GM23248 (cell line): ENCODE measurements at regions not wholly inside any gene's neighbourhood (a gene's known extent, or its start where the extent isn't known, plus 50 kb on each side); places are given as distances from the start of the nearest gene placed in this dataset.

ENCODE experiments used
- DNase-seq: peaks from one replicate; pipeline ENCODE4 v3.0.0-alpha.2; 2015
- H2AFZ ChIP-seq: fragments of 200-600 bp; sonication (generic); 2 replicates; pipeline ENCODE4 v1.6.1; 2016; ENCODE audit warnings: antibody characterized with exemption
- H3F3A ChIP-seq: fragments of 200-600 bp; sonication (generic); 2 replicates; pipeline ENCODE4 v1.6.1; 2016; ENCODE audit warnings: mild to moderate bottlenecking, antibody characterized with exemption, mixed run types; ENCODE audit not compliant: insufficient read depth
- H3K27ac ChIP-seq: fragments of 200-600 bp; sonication (generic); 2 replicates; pipeline ENCODE4 v1.5.1; 2016; ENCODE audit warnings: mild to moderate bottlenecking
- H3K27me3 ChIP-seq: fragments of 200-600 bp; sonication (generic); replicated peaks from 2 replicates; pipeline ENCODE4 v1.6.1; 2016; ENCODE audit warnings: mild to moderate bottlenecking; ENCODE audit not compliant: insufficient read depth
- H3K36me3 ChIP-seq: fragments of 200-600 bp; sonication (generic); 2 replicates; pipeline ENCODE4 v1.6.1; 2016; ENCODE audit warnings: low read depth, mild to moderate bottlenecking
- H3K4me1 ChIP-seq: fragments of 200-600 bp; sonication (generic); 2 replicates; pipeline ENCODE4 v1.6.1; 2016; ENCODE audit warnings: mild to moderate bottlenecking; ENCODE audit not compliant: insufficient read depth
- H3K4me2 ChIP-seq: fragments of 200-600 bp; sonication (generic); one replicate; pipeline ENCODE4 v1.6.1; 2016; ENCODE audit warnings: mild to moderate bottlenecking; ENCODE audit not compliant: unreplicated experiment
- H3K4me3 ChIP-seq: fragments of 200-600 bp; sonication (generic); 2 replicates; pipeline ENCODE4 v1.5.1; 2016; ENCODE audit warnings: mild to moderate bottlenecking
- H3K79me2 ChIP-seq: fragments of 200-600 bp; sonication (generic); 2 replicates; pipeline ENCODE4 v1.6.1; 2016; ENCODE audit warnings: mild to moderate bottlenecking; ENCODE audit not compliant: insufficient read depth
- H3K9ac ChIP-seq: fragments of 200-600 bp; sonication (generic); 2 replicates; pipeline ENCODE4 v1.6.1; 2016; ENCODE audit warnings: mild to moderate bottlenecking
- H3K9me2 ChIP-seq: fragments of 200-600 bp; sonication (generic); 2 replicates; pipeline ENCODE4 v1.6.1; 2016; ENCODE audit warnings: mixed run types, mild to moderate bottlenecking, moderate library complexity; ENCODE audit not compliant: insufficient read depth
- H3K9me3 ChIP-seq: fragments of 200-600 bp; sonication (generic); one replicate; pipeline ENCODE4 v1.6.1; 2017; ENCODE audit warnings: low read depth
- H4K20me1 ChIP-seq: fragments of 200-600 bp; sonication (generic); 2 replicates; pipeline ENCODE4 v1.6.0; 2016; ENCODE audit not compliant: insufficient read depth
- EZH2 ChIP-seq: fragments of 200-600 bp; sonication (generic); IDR thresholded peaks from 2 replicates; pipeline ENCODE4 v1.6.1; 2018; ENCODE audit warnings: antibody characterized with exemption, mild to moderate bottlenecking; ENCODE audit not compliant: insufficient read depth, poor library complexity, severe bottlenecking
- EZH2phosphoT487 ChIP-seq: fragments of 200-600 bp; sonication (generic); IDR thresholded peaks from 2 replicates; pipeline ENCODE4 v1.6.1; 2018; ENCODE audit warnings: antibody characterized with exemption, moderate library complexity, mild to moderate bottlenecking, low read depth; ENCODE audit not compliant: insufficient read depth
- WGBS, 2 experiments: methylation state at CpG; one replicate each; pipeline ENCODE4 v1.1.6; 2015 to 2017; ENCODE audit warnings: low lambda C conversion rate in 2 of 2, low coverage in 1 of 2; ENCODE audit errors: missing lambda C conversion rate in 2 of 2; 5-methylcytosine and 5-hydroxymethylcytosine counted together
- in situ Hi-C: fragments of 300-500 bp; cut with MboI; formaldehyde crosslinking; loops from 2 replicates; pipeline ENCODE4 v1.15.0; 2020

DNA sequence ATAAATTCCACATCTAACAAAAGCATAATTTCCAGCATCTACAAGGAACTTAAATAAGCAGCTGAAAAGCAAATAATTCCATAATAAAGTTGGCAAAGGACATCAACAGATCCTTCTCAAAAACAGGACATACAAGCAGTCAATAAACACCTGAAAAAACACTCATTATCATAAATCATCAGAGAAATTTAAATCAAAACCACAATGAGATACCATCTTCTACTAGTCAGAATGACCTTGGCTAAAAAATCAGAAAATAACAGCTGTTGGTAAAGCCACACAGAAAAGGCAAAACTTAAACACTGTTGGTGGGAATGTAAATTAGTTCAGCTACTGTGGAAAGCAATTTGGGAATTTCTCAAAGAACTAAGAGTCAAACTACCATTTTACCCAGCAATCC, 1371.1 kb upstream of the ACO1 start:
- no peak overlapping the region for H2AFZ ChIP-seq
- H3K27me3 ChIP-seq, result no peaks in the 10 kb centered on the region
- no peaks in the 10 kb centered on the region for H3K4me1 ChIP-seq
- in situ Hi-C loops, result no loop called here
- TF ChIP-seq EZH2phosphoT487, result no peak
- TF ChIP-seq EZH2, result no peak
- H3K9me3 ChIP-seq, result no peaks in the 10 kb centered on the region
- H3K9me2 ChIP-seq, result no peaks in the 10 kb centered on the region
- no peaks in the 10 kb centered on the region for H3F3A ChIP-seq
- H3K9ac ChIP-seq, result no peak overlapping the region
- H3K79me2 ChIP-seq, result no peaks in the 10 kb centered on the region
- no peak overlapping the region for H3K4me2 ChIP-seq
- H4K20me1 ChIP-seq, result no peaks in the 10 kb centered on the region
- H3K27ac ChIP-seq, result no peak overlapping the region
- H3K4me3 ChIP-seq, result no peak overlapping the region
- no peaks in the 10 kb centered on the region for H3K36me3 ChIP-seq
- no peak for DNase-seq

DNA sequence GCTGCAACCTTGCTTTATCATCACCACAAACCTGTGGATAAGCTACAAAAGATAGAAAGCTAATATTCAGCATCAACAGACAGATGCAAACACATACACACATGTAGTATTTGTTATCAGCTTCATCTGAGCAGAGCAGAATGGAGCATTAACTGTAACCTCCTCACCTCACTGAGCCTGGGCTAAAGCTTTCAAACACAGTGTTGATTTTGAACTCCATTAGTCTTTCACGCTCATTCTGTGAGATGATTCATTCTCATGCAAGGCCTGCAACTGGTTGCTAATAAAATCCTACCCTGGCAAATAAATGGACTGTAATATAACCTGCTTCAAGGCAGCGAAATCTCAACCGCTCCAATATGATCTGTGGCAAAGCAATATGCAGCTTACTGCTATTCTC, 1360.6 kb upstream of the ACO1 start:
- no peak for DNase-seq
- no peak overlapping the region for H3K4me3 ChIP-seq
- H3K4me1 ChIP-seq, result no peaks in the 10 kb centered on the region
- TF ChIP-seq EZH2 (no peak), EZH2phosphoT487 (no peak)
- in situ Hi-C loops, result no loop called here
- no peaks in the 10 kb centered on the region for H4K20me1 ChIP-seq
- no peaks in the 10 kb centered on the region for H3K27me3 ChIP-seq
- no peak overlapping the region for H2AFZ ChIP-seq
- H3K79me2 ChIP-seq, result no peaks in the 10 kb centered on the region
- H3K36me3 ChIP-seq, result no peaks in the 10 kb centered on the region
- no peaks in the 10 kb centered on the region for H3K9me2 ChIP-seq
- H3K9ac ChIP-seq, result no peak overlapping the region
- H3F3A ChIP-seq, result no peaks in the 10 kb centered on the region
- no peaks in the 10 kb centered on the region for H3K9me3 ChIP-seq
- H3K27ac ChIP-seq, result no peak overlapping the region
- no peak overlapping the region for H3K4me2 ChIP-seq
- WGBS, 2 experiments, result 15 to 16% methylated on average over 3 of the region's 3 CpGs

DNA sequence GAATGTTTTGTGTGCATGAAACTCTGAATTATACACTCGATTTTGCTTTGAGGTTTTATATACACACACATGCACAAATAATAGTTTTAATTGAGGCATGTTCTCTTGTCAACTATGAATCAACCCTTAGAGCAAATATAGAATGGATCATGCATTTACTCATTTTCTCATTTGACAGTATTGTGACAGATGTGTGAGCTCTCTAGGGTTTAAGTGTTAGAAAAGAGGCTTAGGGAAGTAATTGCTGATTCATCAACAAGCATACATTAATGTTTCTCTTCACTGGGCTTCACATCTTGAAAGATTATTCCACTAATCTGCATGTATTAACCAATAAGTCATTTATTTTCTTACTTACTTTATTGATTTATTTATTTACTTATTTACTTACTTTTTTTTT, 1356.8 kb upstream of the ACO1 start:
- in situ Hi-C loops, result no loop called here
- TF ChIP-seq EZH2phosphoT487 (no peak), EZH2 (no peak)
- H3K9me2 ChIP-seq, result no peaks in the 10 kb centered on the region

DNA sequence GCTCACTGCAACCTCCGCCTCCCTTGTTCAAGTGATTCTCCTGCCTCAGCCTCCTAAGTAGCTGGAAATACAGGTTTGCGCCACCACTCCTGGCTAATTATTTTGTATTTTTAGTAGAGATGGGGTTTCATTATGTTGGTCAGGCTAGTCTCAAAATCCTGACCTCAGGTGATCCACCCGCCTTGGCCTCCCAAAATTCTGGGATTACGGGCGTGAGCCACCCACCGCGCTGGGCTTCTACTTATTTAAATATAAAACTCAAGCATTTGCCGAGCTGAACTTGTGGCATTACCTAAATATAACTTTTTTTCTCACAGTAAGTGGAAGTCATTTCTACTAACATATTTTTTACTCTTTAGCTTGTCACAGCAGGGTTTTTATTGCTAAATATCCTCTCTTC, 1356.3 kb upstream of the ACO1 start:
- TF ChIP-seq EZH2phosphoT487 (no peak), EZH2 (no peak)
- H3K27ac ChIP-seq, result no peak overlapping the region
- no peaks in the 10 kb centered on the region for H3K9me2 ChIP-seq
- no peak overlapping the region for H2AFZ ChIP-seq
- DNase-seq, result no peak
- H3K4me3 ChIP-seq, result no peak overlapping the region
- WGBS, 2 experiments, result 64 to 72% methylated on average over 8 of the region's 8 CpGs
- H3K9me3 ChIP-seq, result no peaks in the 10 kb centered on the region
- H3K36me3 ChIP-seq, result no peaks in the 10 kb centered on the region
- no peaks in the 10 kb centered on the region for H4K20me1 ChIP-seq
- H3F3A ChIP-seq, result no peaks in the 10 kb centered on the region
- H3K79me2 ChIP-seq, result no peaks in the 10 kb centered on the region
- H3K4me2 ChIP-seq, result no peak overlapping the region
- H3K27me3 ChIP-seq, result no peaks in the 10 kb centered on the region
- H3K9ac ChIP-seq, result no peak overlapping the region
- in situ Hi-C loops, result no loop called here
- H3K4me1 ChIP-seq, result no peaks in the 10 kb centered on the region

More for the DNA sequence above, 1356.8 kb upstream of the ACO1 start:
- Histone ChIP-seq H3K27ac (no peak overlapping the region), H3K79me2 (no peaks in the 10 kb centered on the region), H2AFZ (no peak overlapping the region), H4K20me1 (no peaks in the 10 kb centered on the region), H3K36me3 (no peaks in the 10 kb centered on the region), H3K27me3 (no peaks in the 10 kb centered on the region), H3F3A (no peaks in the 10 kb centered on the region), H3K4me1 (no peaks in the 10 kb centered on the region), H3K9ac (no peak overlapping the region), H3K4me3 (no peak overlapping the region), H3K4me2 (no peak overlapping the region), H3K9me3 (no peaks in the 10 kb centered on the region)
- WGBS, 2 experiments, result 10 to 29% methylated on average over 1 of the region's 1 CpG
- DNase-seq, result no peak

DNA sequence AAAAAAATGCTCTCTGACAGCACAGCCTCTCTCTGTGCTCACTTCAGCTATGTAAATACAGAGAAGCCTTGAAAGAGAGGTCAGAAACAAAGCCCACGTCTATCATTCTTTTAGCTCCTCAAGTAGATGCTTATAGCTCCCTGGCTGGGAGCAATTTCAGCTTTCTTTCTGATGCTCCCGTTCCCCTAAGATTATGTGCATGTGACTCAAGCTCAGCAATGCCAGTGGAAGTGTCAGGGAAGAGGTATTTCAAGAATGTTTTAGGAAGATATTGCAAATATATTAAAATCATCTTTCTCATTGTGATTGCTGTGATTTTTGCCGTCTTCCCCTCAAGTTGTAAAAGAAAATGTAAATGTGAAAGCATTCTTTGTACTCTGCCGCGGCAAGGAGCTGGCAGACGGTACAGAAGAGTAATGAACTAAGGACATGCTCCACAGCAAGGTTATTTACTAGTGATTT, 1353.7 kb upstream of the ACO1 start:
- H3K27me3 ChIP-seq, result no peaks in the 10 kb centered on the region
- no peak overlapping the region for H3K9ac ChIP-seq
- no peak overlapping the region for H3K4me2 ChIP-seq
- H4K20me1 ChIP-seq, result no peaks in the 10 kb centered on the region; the same call in 1 of the 2 replicates
- WGBS, 2 experiments, result 1% methylated on average over 6 of the region's 6 CpGs
- no peaks in the 10 kb centered on the region for H3F3A ChIP-seq
- no peaks in the 10 kb centered on the region for H3K9me3 ChIP-seq
- TF ChIP-seq EZH2, result no peak
- TF ChIP-seq EZH2phosphoT487, result no peak
- H3K36me3 ChIP-seq, result no peaks in the 10 kb centered on the region
- no peaks in the 10 kb centered on the region for H3K79me2 ChIP-seq
- DNase-seq, result peak; percentile 23
- in situ Hi-C loops, result no loop called here
- H3K4me1 ChIP-seq, result no peaks in the 10 kb centered on the region
- no peak overlapping the region for H3K4me3 ChIP-seq
- no peaks in the 10 kb centered on the region for H3K9me2 ChIP-seq
- no peak overlapping the region for H2AFZ ChIP-seq
- H3K27ac ChIP-seq, result no peak overlapping the region
